Right lung (tissue), 2 donors: ENCODE measurements at regions not wholly inside any gene's neighbourhood (a gene's known extent, or its start where the extent isn't known, plus 50 kb on each side); places are given as distances from the start of the nearest gene placed in this dataset.

Experiments
- DNase-seq, 2 donors: peaks; one replicate each; pipeline ENCODE4 v3.0.0-alpha.2; 2013

DNA sequence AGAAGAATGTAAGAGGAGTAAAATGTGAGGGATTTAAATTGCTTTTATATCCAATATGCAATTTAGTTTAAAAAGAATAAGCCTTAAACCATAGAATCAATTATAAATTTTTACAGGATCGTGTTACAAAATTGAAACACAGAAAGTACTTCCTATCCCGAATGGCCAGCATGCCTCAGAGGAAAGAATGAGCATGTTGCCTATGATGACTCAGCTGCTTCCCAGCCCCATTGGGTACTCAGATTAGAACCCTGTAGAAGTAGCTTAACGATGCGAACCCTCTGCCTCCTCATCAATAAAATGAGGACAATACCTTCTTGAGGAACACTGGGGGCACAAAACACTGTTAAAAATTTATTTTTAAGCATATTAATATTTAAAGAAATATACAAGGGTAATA is 113.4 kb upstream of the CDK1 start:
- no peak for DNase-seq

DNA sequence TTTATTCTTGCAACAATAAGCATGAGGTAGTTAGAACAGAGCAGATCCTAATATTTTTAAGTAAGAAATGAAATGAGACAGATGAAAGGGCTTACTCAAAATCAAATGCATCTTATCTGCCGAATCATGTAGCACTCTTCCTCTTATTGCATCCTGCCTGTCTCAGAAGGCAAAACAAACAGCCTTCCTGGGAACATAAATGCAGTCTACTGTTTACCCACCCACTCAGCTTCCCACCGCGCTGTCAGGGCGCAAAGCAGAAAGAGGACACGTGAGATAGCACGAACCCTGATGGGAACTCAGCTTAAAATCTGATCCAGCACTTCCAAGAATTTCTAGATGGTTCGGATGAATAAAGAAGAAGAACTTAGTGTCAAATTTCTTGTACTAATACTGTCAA is 114.4 kb upstream of the CDK1 start:
- DNase-seq: no peak

DNA sequence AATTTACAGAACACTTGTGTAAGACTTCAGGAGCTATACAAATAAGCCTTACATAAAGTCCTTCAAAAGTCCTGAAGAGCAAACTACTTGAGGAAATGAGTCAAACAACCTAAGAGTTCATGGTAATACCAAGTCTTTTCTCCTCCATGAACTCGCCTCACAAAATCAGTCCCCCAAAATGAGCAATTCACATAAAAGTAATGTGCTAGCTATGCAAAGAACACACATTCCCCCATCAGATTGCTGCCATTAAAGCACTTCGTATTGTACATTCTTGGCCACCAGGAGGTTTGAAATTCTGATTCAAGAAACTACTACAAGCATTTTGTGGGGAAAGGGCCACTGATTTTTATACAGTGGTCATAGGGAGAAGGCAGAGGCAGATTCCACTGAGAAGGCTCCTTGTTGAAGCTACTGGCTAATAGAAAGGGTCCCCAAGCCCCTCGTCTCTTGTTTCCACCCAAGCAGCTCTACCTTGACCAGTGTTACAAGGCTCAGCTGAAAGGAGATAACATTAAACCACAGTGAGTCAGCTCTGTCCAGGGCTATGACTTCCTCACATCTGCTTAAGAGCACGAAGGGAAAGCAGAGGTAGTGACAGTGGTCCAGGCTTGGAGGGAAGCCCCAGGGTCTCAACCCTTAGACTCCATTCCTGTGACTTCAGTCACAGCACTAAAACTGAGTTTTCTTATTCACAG is 115.2 kb upstream of the CDK1 start:
- peak; percentile 21 to 23 for DNase-seq

DNA sequence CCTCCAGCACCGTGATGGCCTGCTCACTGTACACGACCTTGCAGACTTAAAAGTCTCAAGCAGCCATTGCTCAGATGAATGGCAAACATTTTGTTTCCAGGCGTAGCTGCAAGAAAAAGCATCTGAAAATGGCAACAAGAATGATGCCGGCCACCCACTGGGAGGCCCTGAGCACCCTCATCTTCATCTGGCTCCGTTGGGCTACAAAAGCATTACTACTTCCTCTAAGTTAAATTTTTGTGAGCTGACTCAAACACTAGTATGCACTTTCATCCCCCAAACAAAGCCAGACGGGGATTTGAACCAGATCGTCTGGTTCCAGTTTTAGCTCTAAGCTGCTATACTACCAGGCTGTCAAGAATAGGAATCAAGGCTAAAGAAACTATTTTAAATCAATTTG is 116.6 kb upstream of the CDK1 start:
- DNase-seq: no peak

DNA sequence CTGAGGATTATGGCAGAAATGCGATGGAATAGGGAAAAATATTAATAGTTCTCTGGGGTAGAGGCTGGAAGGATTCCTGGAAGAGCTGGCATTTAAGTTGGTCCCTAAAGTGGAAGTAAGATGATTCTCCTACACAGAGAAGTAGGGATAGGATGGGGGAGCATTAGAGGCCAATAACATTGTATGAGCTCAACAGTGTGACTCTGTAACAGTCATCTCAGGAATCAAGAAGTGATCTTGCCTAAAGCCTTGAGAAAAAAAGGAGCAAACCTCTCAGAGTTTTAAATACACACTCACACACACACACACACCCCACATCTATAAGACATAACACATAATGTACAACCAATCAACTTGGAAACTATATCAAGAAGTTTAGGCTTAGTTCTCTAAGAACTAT is 117.7 kb upstream of the CDK1 start:
- no peak for DNase-seq

DNA sequence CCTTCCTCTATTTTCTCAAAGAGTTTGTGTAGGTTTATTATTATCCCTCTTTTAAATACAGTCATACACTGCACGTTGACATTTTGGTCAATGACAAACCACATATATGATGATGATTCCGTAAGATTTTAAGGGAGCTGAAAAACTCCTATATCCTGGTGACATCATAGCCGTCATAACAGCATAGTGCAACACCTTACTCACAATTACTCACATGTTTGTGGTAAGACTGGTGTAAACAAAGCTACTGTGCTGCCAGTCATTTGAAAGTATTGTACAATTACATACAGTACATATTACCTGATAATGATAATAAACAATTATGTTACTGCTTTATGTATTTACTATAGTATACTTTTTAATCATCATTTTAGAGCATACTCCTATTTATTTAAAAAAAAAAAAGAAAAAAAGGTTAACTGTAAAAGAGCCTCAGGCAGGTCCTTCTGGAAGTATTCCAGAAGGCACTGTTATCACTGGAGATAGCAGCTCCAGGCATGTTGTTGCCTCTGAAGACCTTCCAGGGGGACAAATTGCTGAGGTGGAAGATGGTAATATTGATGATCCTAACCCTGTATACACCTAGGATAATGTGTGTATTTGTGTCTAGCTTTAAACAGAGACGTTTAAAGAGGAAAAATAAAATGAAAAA is 123.3 kb upstream of the CDK1 start:
- DNase-seq: no peak

DNA sequence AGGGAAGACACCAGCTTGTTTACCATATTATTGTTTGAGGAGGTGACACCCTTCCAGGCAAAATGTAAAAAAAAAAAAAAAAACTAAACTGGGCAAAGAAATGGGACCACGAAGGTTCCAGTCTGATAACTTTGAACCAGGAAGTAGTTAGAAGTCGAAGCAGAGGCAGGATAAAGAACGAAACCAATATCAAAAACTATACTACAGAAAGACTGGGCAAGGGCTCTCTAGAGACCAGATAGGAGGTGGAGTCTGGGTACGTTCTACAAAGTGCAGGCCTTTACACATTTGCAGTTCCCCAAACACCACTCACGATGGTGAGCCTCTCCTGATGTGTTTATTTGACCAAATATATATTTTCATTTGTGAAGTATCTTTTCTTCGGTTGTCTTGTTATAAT is 125.7 kb upstream of the CDK1 start:
- no peak for DNase-seq

DNA sequence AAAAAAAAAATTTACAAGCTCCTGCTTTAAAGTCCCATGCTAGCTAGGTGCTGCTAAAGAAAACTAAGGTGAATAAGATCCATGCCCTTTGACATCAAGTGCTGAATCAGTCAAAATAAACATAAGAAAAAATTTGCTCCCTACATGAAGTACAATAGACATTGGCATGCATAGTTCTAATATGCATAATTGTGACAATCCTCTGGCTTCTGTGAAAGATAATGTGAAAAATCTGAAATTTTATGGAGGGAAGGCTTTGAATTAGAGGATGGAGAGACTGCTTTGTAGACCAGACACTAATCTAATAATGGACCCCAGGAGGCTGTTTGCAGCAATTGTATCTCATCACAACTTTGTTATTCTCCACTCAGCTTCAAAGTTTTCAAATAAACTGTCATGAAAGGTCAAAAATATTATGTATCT is 127.9 kb upstream of the CDK1 start:
- DNase-seq: no peak

DNA sequence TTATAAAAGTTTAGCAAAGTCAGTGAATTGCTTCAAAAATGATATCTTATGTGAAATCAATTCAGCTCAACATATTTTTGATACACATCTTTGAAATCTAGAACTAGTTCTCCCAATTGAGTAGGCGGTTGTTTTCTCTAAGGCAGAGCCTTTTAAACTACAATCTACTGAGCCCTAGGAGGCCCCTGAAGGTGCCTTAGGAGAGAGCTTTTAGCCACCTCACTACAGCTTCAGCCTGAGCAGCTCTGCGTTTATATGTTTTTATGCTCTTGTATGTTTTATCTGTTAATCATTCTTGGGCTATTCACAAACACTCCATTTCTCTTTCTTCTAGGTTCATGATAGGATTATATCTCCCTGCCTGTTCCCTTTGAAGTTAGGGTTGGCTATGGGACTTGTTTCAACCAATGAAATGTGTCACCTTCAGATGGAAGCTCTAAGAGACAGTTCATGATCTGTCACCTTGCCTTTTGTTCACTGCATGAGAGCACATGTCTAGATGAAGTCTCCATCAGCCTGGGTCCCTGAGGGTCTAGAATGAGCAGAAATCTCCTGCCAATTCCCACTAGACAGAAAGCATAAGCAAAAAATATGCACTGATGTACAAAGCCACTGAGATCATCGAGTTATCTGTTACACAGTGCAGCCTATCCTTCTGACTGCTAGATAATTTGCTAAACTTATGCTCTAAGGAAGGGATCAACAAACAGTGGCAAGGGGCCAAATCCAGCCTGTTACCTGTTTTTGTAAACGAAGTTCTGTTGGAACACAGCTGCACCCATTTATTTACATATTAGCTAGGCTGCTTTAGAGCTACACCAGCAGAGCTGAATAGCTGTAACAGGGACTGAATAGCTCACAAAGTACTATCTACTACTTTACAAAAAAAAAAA is 128.5 kb upstream of the CDK1 start:
- DNase-seq: no peak

DNA sequence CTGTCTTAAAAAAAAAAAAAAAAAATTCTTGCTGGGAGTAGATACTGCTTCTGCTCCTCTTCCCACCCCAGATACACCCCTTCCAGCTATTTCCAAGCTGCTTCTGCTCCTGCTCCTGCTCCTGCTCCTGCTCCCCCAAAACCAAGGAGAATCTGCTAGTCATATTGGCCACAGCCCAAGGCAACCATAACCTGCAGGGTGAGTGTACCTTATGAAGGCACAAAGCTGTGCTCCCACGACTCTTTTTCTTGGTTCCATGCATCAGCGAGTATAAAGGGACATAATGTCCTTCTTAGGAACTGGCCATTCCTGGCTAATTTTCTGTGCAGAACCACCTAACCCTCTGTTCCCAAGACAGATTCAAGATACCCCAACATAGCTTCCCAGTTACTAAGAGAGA is 129.5 kb upstream of the CDK1 start:
- no peak for DNase-seq

DNA sequence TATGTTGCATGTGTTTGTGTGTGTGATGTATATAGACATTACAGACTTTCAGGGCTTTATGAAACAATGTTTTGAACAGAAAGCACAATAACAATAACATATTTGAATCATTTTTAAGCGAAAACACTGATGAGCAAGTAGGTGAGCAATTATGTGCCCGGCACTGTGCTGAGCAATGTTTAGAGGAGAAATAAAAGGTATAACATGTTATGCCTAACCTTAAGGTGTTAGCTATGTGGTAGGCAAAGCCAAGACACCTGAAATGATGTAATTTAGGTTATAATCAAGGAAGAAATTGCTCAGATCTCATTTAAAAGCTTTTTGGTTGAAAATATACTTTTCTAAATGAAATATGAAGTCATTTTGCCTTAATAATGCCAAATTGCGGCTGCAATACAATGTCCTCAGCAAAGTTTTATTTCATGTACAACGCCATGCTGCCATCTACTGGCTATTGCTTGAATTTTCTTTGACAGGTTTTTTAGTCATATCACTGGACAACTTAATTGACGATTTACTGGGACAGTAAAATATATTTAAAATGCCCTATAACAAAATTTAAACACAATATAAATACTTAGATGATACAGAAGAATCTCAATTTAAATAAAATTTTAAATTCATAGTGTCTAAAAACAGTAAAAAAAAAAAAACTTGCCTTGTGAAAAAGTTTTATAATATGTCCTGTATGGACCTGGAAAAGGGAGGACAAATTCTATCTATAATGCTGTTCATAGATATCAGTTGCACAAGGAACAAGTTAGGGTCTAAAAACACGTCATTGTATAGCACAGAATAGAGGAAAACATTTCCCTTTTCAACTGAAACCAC is 131.1 kb upstream of the CDK1 start:
- peak; percentile 39 to 41 for DNase-seq

DNA sequence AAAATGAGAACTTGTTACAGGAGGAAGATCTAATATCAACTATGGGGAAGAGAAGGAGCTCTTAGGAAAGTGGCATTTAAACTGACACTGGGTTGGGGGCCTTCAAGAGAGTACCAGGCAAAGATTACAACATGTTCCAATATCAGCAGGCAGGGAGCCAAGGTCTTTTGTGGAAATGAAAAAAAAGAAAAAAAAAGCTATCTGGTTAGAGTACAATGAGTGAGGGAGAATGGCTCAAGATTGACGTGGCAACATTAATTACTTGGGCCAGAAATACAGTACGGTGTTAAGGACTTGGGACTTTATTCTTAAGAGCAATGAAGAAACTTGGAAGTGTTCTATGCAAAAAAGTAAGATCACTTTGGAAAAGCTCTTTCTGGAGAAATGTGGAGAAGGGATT is 132.3 kb upstream of the CDK1 start:
- no peak for DNase-seq

DNA sequence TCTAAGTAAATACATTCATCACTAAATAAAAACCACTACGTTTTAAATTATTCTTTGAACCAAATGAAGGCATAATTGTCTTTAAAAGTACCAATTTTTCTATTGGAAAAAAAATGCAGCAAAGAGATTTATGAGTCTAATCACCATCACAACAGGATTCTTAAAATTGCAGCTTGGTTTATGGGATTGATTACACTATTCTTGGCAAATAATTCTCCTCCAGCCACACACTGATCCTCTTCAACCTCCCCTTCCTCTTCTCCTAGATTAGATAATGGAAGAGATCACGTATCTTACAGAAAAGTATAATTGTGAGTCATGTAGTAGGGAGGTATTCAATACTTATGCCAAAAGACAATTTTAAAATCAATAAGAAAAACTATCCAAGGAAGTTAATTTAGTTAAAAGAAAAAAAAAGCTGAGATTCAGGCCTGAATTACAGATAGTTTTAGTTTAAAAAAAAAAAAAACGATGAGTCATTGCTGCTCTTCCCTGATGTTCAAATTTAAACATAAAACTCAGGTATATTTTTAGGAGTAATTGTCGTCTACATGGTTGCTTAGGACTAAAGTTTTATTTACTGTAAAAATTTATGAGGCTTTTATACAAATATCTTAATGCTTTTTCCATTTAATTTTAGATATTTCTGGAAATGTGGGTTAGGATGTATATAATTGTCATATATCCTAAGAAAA is 133.7 kb upstream of the CDK1 start:
- no peak for DNase-seq

DNA sequence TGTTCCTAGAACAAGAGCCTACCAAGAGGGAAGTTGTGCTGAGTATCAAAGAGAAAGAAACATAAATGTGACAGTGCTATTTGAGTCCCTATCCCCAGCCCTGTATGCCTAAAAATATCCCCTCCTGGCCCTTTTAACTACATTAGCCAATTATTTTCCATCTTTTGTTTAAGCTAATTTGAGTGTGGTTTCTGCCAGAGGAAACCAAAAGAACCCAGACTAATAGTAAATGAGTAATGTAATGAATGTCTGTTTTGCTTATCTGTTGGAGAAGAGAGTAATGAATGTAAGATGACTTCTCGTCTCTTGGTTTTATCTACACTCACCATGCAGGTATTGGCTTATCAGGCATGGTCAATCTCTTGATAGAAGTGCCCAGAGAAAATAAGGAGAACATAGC is 134.4 kb upstream of the CDK1 start:
- DNase-seq: no peak

DNA sequence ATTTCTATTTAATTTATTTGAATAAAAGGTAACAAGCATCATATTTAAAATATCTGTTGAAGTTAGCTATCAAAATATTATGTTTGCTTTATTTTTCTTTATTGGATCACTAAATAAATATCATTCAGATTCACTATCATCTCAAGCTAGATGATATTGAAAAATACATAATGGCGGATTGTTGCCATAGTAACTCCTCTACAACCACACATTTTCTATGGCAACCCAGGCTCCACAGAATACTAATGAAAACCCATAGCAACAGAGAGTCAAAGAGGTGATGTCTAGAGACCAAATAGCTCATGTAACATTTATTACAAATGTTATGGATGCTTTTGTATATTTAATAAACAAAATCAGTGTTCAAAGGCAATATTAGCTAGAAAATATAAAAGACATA is 148.9 kb upstream of the CDK1 start:
- no peak for DNase-seq

DNA sequence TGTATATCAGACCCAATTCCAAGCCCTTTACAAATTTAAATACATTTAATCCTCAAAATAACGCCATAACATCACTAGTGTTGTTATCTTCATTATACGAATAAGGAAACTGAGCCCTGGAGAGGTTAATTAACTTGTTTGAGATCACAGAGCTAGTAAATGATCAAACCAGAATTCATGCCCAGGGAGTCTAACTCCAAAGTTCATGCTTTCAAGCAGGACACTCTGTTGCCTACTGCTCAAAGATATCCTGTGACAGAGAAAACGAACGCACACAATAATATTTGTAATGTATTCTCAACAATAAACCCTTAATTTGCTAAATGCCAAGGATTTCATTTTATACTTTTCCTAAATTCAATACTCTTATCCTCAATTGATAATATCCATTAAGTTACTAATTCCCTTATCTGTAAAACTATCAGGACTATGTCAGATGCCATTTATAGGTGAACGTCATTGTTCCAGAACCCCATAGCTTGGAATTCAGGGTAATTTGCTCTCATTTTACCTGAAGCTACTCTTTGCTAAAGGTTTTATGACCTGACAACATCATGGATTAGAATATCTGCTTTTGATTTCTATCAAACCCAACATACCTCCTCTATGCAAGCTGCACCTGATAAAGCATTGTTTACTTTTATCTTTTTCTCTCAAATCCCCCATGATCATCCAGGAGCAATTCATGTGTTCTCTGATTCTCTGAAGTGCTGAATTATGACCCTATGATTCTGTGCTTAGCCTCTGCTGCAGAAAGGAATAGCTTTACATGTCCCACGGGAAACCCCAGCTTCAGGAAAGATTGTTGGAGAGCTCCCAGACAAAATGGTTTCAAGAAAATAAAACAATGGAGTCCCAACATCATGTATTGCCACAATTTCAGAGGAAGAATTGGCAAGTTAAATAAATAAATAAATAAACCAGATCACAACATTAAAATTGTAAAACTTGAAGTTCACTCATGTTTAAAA is 150.2 kb upstream of the CDK1 start:
- DNase-seq: no peak

DNA sequence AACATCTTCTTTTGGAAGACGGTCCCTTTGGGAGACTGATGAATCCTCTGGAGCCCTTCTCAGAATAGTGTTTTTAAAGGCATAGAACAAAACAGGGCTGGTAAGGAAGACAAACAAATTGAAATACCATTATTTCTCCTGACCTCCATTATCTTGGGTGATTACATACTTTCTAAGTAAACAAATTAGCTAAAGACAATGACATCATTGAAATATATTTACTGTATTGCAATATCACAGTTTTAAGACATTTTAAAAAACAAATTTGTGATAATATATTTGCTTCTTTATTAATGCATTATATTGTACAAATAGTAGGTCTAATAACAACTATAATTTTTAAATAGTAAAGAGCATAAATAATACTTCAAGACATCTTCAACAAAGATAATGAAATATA is 152.2 kb upstream of the CDK1 start:
- no peak for DNase-seq

DNA sequence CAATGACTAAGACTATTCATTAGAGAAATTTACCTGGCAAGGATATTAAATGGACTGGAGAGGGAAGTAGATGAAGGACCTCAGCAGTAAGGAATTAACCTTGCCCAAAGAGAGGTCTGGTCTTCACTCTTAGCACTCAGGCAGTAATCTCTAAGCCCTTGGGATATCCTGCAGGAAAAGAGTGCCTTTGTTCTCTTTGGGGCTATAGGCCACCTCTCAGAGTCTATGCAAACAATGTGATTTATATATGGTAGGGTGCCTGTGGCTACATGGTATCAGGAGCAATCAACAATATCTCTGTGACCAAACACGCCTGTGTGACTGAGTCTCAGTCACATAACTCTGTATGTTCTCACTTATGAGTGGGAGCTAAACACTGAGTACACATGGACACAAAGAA is 154.7 kb upstream of the CDK1 start:
- no peak for DNase-seq

DNA sequence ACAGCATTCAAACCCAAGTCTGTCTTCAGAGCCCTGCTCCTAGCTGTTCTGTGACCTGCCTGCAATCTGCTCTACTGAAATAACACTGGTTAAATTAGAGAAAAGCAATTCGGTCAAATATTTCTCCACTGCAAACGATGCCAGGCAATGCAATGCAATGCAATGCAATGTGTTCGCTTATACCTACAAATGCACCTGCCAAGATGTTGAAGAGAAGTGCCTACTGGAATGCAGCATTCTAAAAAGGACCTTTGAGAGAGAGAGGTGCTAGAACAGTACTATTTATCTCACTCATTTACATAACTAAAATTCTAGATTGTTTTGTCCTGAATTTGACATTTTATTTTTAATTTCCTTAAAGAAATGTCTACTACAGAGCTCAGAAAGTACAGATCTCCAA is 157.3 kb upstream of the CDK1 start:
- no peak for DNase-seq

DNA sequence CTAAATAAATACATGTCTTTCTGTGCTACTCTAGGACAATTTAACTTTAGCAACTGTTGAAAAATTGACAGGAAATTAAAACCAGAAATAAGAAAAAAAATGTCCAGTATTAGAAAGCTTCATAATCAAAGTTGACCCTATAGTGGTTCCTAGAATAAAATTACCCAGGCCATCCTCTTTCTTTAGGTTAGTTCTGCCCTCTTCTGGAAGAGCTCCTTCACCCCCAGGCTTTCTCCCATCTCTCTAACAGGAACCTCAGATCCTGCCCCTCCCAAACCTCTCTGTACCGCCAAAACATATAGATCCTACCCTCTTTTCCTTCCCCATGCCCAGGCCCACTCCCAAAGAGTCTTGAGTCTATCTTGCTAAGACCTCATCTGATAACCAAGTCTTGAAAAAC is 159.4 kb upstream of the CDK1 start:
- no peak for DNase-seq
